ENCODE measurements at regions not wholly inside any gene's neighbourhood (a gene's known extent, or its start where the extent isn't known, plus 50 kb on each side); places are given as distances from the start of the nearest gene placed in this dataset.

- TF ChIP-seq CHD7 (IDR thresholded peaks at IDR 0.05; ENCODE audit: insufficient replicate concordance, low read length): no peak
Observed at GRCh38 chr11:81394311-81394710, 1339.4 kb downstream of the FAM181B start (continued).

Data from H1 (cell line).